PC-3 (cell line): ENCODE measurements at regions not wholly inside any gene's neighbourhood (a gene's known extent, or its start where the extent isn't known, plus 50 kb on each side); places are given as distances from the start of the nearest gene placed in this dataset.

Experiments used
- ATAC-seq: fragments of 200-7000 bp; cut with Tn5 transposase; 2 replicates; pipeline ENCODE4 v1.9.1; 2020; ENCODE audit warnings: mild to moderate bottlenecking, moderate library complexity
- BruUV-seq: library from RNA; stranded (reverse); fragments of 400-500 nt; replicated peaks from 2 replicates; lab custom pipeline; 2021; lab: Mats Ljungman, UMichigan
- CTCF ChIA-PET: fragments of 300-600 bp; sonication (Branson Sonifier 250); formaldehyde crosslinking; loops from one replicate; lab custom pipeline; 2022; ENCODE audit warnings: antibody characterized with exemption; lab: Charles Lee
- POLR2A ChIA-PET: fragments of 300-600 bp; sonication (Branson Sonifier 250); formaldehyde crosslinking; loops from one replicate; lab custom pipeline; 2022; ENCODE audit warnings: antibody characterized with exemption; ENCODE audit not compliant: unreplicated experiment; lab: Charles Lee
- DNase-seq: peaks from one replicate; pipeline ENCODE4 v3.0.0-alpha.2; 2015
- H2AFZ ChIP-seq: fragments of 300-600 bp; sonication (generic); 2 replicates; pipeline ENCODE4 v1.6.0; 2016; ENCODE audit warnings: antibody characterized with exemption, low read length
- H3F3A ChIP-seq: fragments of 300-600 bp; sonication (generic); one replicate; pipeline ENCODE4 v1.6.0; 2017; ENCODE audit warnings: antibody characterized with exemption, low read length, control low read depth, mild to moderate bottlenecking; ENCODE audit not compliant: unreplicated experiment
- H3K27ac ChIP-seq: fragments of 300-600 bp; sonication (generic); 2 replicates; pipeline ENCODE4 v1.5.1; 2016; ENCODE audit warnings: mild to moderate bottlenecking, low read length
- H3K27me3 ChIP-seq: fragments of 300-600 bp; sonication (generic); 2 replicates; pipeline ENCODE4 v1.6.1; 2016; ENCODE audit warnings: low read length, mixed read lengths
- H3K36me3 ChIP-seq: fragments of 300-600 bp; sonication (generic); 2 replicates; pipeline ENCODE4 v1.6.1; 2016; ENCODE audit warnings: low read depth, mixed run types, low read length, mixed read lengths
- H3K4me1 ChIP-seq: fragments of 300-600 bp; sonication (generic); 2 replicates; pipeline ENCODE4 v1.5.1; 2016; ENCODE audit warnings: low read length; ENCODE audit not compliant: insufficient read depth
- H3K4me2 ChIP-seq: fragments of 300-600 bp; sonication (generic); 2 replicates; pipeline ENCODE4 v1.6.0; 2016; ENCODE audit warnings: low read length
- H3K4me3 ChIP-seq: fragments of 300-600 bp; sonication (generic); 2 replicates; pipeline ENCODE4 v1.5.1; 2016; ENCODE audit warnings: mild to moderate bottlenecking, low read length, mixed read lengths
- H3K79me2 ChIP-seq: fragments of 300-600 bp; sonication (generic); 2 replicates; pipeline ENCODE4 v1.6.1; 2017; ENCODE audit warnings: low read length, mixed read lengths
- H3K9ac ChIP-seq: fragments of 300-600 bp; sonication (generic); 2 replicates; pipeline ENCODE4 v1.6.0; 2016; ENCODE audit warnings: mild to moderate bottlenecking, low read length
- H3K9me2 ChIP-seq: fragments of 300-600 bp; sonication (generic); replicated peaks from 2 replicates; pipeline ENCODE4 v1.6.1; 2016; ENCODE audit warnings: mixed run types, low read length, mixed read lengths
- H3K9me3 ChIP-seq: fragments of 300-600 bp; sonication (generic); 2 replicates; pipeline ENCODE4 v1.6.1; 2016; ENCODE audit warnings: low read length, mixed read lengths
- H4K20me1 ChIP-seq: fragments of 300-600 bp; sonication (generic); 2 replicates; pipeline ENCODE4 v1.6.1; 2016; ENCODE audit warnings: low read length, mixed read lengths
- EZH2 ChIP-seq: fragments of 300-600 bp; sonication (generic); IDR thresholded peaks from one replicate; pipeline ENCODE4 v1.6.1; 2017; ENCODE audit warnings: antibody characterized with exemption, mild to moderate bottlenecking, low read length; ENCODE audit not compliant: unreplicated experiment
- EZH2phosphoT487 ChIP-seq: fragments of 300-600 bp; sonication (generic); IDR thresholded peaks from 2 replicates; pipeline ENCODE4 v1.6.1; 2018; ENCODE audit warnings: mild to moderate bottlenecking, antibody characterized with exemption, low read length, borderline replicate concordance
- intact Hi-C: fragments of 100-400 bp; cut with micrococcal nuclease; formaldehyde crosslinking; loops from 2 replicates; pipeline ENCODE4 v1.9.0; 2023
- TF ChIP-seq, protein P1 (sequence below): fragments of 300-600 bp; sonication (generic); conservative IDR thresholded peaks from 2 replicates; pipeline ENCODE4 v1.5.1; 2017; ENCODE audit warnings: antibody characterized with exemption, low read depth, mild to moderate bottlenecking, low read length

DNA sequence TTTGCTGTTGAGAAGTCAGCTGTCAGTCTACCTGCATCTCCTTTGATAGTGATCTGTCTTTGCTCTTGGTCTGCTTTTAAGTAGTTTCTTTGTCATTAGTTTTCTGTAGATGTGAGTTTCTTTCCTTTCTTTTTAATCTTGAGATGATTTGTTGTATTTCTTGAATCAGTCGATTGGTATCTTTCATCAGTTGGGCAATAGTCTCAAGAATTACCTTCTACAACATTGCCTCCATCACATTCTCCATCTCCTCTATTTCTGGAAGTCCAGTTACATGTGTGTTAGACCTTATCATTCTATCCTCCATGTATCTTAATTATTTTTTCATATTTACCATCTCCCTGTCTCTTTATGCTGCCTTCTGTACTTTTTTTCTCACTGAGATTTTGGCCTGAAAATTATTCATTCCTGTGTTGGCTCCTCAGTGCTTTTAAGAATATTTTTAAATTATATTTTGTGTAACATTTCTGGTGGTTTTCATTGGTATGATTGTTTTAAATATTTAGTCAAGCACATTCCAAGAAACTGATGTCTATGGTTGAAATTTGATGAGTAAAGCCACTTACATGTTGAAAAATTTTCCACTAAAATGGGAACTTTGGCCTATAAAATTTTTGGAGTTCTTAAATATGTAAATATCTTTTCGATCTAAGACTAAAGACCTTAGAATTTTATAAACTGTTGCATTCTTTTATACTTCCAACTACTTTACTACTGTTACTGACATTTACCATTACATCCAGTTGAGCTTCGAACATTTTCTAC is 239.5 kb upstream of the MGAT5 start:
- BruUV-seq: no TSS peak
- no peaks in the 10 kb centered on the region for H3K9me2 ChIP-seq
- no peak overlapping the region for H3K27ac ChIP-seq
- H3K36me3 ChIP-seq: no peaks in the 10 kb centered on the region
- no peak overlapping the region for H3K4me2 ChIP-seq
- CTCF ChIA-PET: no interaction called here
- H3F3A ChIP-seq: no peaks in the 10 kb centered on the region
- DNase-seq (no peak), ATAC-seq (no peak)
- H3K4me1 ChIP-seq: no peaks in the 10 kb centered on the region
- H4K20me1 ChIP-seq: no peaks in the 10 kb centered on the region
- H3K9ac ChIP-seq: no peak overlapping the region
- H3K9me3 ChIP-seq: no peaks in the 10 kb centered on the region
- TF ChIP-seq, protein P1, sequence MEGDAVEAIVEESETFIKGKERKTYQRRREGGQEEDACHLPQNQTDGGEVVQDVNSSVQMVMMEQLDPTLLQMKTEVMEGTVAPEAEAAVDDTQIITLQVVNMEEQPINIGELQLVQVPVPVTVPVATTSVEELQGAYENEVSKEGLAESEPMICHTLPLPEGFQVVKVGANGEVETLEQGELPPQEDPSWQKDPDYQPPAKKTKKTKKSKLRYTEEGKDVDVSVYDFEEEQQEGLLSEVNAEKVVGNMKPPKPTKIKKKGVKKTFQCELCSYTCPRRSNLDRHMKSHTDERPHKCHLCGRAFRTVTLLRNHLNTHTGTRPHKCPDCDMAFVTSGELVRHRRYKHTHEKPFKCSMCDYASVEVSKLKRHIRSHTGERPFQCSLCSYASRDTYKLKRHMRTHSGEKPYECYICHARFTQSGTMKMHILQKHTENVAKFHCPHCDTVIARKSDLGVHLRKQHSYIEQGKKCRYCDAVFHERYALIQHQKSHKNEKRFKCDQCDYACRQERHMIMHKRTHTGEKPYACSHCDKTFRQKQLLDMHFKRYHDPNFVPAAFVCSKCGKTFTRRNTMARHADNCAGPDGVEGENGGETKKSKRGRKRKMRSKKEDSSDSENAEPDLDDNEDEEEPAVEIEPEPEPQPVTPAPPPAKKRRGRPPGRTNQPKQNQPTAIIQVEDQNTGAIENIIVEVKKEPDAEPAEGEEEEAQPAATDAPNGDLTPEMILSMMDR: no peak
- no peak for TF ChIP-seq EZH2phosphoT487
- no peak for TF ChIP-seq EZH2
- peaks cover 3% of the 10 kb centered on the region; the same call in 1 of the 2 replicates for H3K27me3 ChIP-seq
- H2AFZ ChIP-seq: no peak overlapping the region
- no peaks in the 10 kb centered on the region for H3K79me2 ChIP-seq
- intact Hi-C loops: no loop called here
- no peak overlapping the region for H3K4me3 ChIP-seq
- POLR2A ChIA-PET: no interaction called here

DNA sequence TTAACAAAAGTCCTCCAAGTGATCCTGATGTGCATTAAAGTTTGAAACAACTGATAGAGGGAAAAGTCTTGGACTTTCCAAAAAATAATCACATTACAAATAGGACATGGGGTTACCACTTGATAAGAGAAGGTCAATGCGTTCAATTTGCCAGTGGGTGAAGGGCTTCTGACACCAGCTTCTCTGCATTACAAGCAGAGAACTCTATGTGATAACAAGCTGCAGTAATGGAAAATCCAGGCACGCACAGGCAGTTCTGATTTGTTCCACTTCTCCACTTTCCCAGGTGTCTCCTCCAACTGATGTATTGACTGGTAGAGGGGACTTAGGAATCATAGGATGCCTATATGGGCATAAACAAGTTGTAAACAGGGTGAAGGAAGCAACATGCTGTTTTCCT is 234.0 kb upstream of the MGAT5 start:
- no TSS peak for BruUV-seq
- ATAC-seq: no peak
- no peak for DNase-seq

More for the DNA sequence above, 234.0 kb upstream of the MGAT5 start:
- no peaks in the 10 kb centered on the region for H3F3A ChIP-seq
- no peaks in the 10 kb centered on the region for H3K4me1 ChIP-seq
- ChIA-PET POLR2A (no interaction called here), CTCF (no interaction called here)
- H3K27me3 ChIP-seq: peaks cover 8% of the 10 kb centered on the region; the same call in 1 of the 2 replicates
- no peaks in the 10 kb centered on the region for H3K9me3 ChIP-seq
- TF ChIP-seq EZH2: no peak
- no peak for TF ChIP-seq EZH2phosphoT487
- TF ChIP-seq, protein P1: no peak
- no peak overlapping the region for H3K4me2 ChIP-seq
- H3K79me2 ChIP-seq: no peaks in the 10 kb centered on the region
- no peak overlapping the region for H2AFZ ChIP-seq
- H3K9me2 ChIP-seq: no peaks in the 10 kb centered on the region
- no peak overlapping the region for H3K27ac ChIP-seq
- H3K4me3 ChIP-seq: no peak overlapping the region
- no peak overlapping the region for H3K9ac ChIP-seq
- intact Hi-C loops: no loop called here
- no peaks in the 10 kb centered on the region for H4K20me1 ChIP-seq
- H3K36me3 ChIP-seq: no peaks in the 10 kb centered on the region
